Left renal cortex interstitium (tissue), 4 donors: ENCODE measurements at regions not wholly inside any gene's neighbourhood (a gene's known extent, or its start where the extent isn't known, plus 50 kb on each side); places are given as distances from the start of the nearest gene placed in this dataset.

ENCODE experiments used
- DNase-seq, 4 donors: peaks; one replicate each; pipeline ENCODE4 v3.0.0-alpha.2; 2013; ENCODE audit warnings: low read depth in 4 of 4, low spot score in 2 of 4, missing footprints in 1 of 4

GRCh38 chr11:19311308-19312030, 70.7 kb upstream of the E2F8 start:
- peak in 3 of 4 donors; percentile 9 to 29 (median 19) for DNase-seq

GRCh38 chr11:19307498-19307897, 66.8 kb upstream of the E2F8 start:
- no peak for DNase-seq

- DNase-seq, result no peak
Observed at GRCh38 chr11:19306179-19306944, 65.6 kb upstream of the E2F8 start.

GRCh38 chr11:19301361-19301760, 60.6 kb upstream of the E2F8 start:
- no peak for DNase-seq

- DNase-seq, result no peak
Observed at GRCh38 chr11:19294444-19294843, 53.7 kb upstream of the E2F8 start.

- DNase-seq, result no peak
Observed at GRCh38 chr11:19291064-19291463, 50.3 kb upstream of the E2F8 start.
